ENCODE measurements at regions not wholly inside any gene's neighbourhood (a gene's known extent, or its start where the extent isn't known, plus 50 kb on each side); places are given as distances from the start of the nearest gene placed in this dataset.
A peak's percentile ranks its signal among the peaks of the same experiment; 100 is the strongest.

- DNase-seq (ENCODE audit: low read depth in 2 of 2): no peak
These were observed 86.4 kb upstream of the OTOS start for GRCh38 chr2:240226672-240227537.

GRCh38 chr2:240227538-240228428, 87.3 kb upstream of the OTOS start:
- DNase-seq (ENCODE audit: low read depth in 2 of 2): no peak

- no peak for DNase-seq (ENCODE audit: low read depth in 2 of 2)
These were observed 88.5 kb upstream of the OTOS start for GRCh38 chr2:240229005-240229404.

GRCh38 chr2:240229603-240230235, 89.3 kb upstream of the OTOS start:
- no peak for DNase-seq (ENCODE audit: low read depth in 2 of 2)

- no peak for DNase-seq (ENCODE audit: low read depth in 2 of 2)
These were observed 90.0 kb upstream of the OTOS start for GRCh38 chr2:240230291-240230931.

- DNase-seq (ENCODE audit: low read depth in 2 of 2): no peak
These were observed 91.4 kb upstream of the OTOS start for GRCh38 chr2:240231838-240232244.

- no peak for DNase-seq (ENCODE audit: low read depth in 2 of 2)
These were observed 91.9 kb upstream of the OTOS start for GRCh38 chr2:240232264-240232915.

- DNase-seq (ENCODE audit: low read depth in 2 of 2): peak; percentile 39 to 45
These were observed 92.8 kb upstream of the OTOS start for GRCh38 chr2:240232961-240233884.

- DNase-seq (ENCODE audit: low read depth in 2 of 2): no peak
These were observed 93.5 kb upstream of the OTOS start for GRCh38 chr2:240233885-240234502.

- no peak for DNase-seq (ENCODE audit: low read depth in 2 of 2)
These were observed 94.1 kb upstream of the OTOS start for GRCh38 chr2:240234503-240234951.

GRCh38 chr2:240235149-240235803, 94.8 kb upstream of the OTOS start:
- DNase-seq (ENCODE audit: low read depth in 2 of 2): no peak

- no peak for DNase-seq (ENCODE audit: low read depth in 2 of 2)
These were observed 95.4 kb upstream of the OTOS start for GRCh38 chr2:240235811-240236210.

- no peak for DNase-seq (ENCODE audit: low read depth in 2 of 2)
These were observed 96.0 kb upstream of the OTOS start for GRCh38 chr2:240236217-240237111.

- DNase-seq (ENCODE audit: low read depth in 2 of 2): no peak
These were observed 97.2 kb upstream of the OTOS start for GRCh38 chr2:240237609-240238174.

GRCh38 chr2:240238201-240238600, 97.7 kb upstream of the OTOS start:
- DNase-seq (ENCODE audit: low read depth in 2 of 2): no peak

GRCh38 chr2:240238786-240239185, 98.3 kb upstream of the OTOS start:
- DNase-seq (ENCODE audit: low read depth in 2 of 2): no peak

GRCh38 chr2:240239325-240239724, 98.9 kb upstream of the OTOS start:
- no peak for DNase-seq (ENCODE audit: low read depth in 2 of 2)
